Left lung (tissue), 4 donors: ENCODE measurements at regions not wholly inside any gene's neighbourhood (a gene's known extent, or its start where the extent isn't known, plus 50 kb on each side); places are given as distances from the start of the nearest gene placed in this dataset.

Experiments
- ATAC-seq: fragments of 200-7000 bp; cut with Tn5 transposase; one replicate; pipeline ENCODE4 v1.9.1; 2020; ENCODE audit warnings: moderate library complexity
- DNase-seq, 4 donors: peaks; one replicate each; pipeline ENCODE4 v3.0.0-alpha.2; 2013 to 2020
- H3K27ac ChIP-seq, 2 donors: fragments of 200-600 bp; sonication (generic) in 1 of 2; one replicate each; pipeline versions ENCODE4 v1.5.0 to v1.8.0; 2020 to 2021
- H3K27me3 ChIP-seq, 2 donors: fragments of 200-600 bp; sonication (generic) in 1 of 2; one replicate each; pipeline versions ENCODE4 v1.5.0 to v1.8.0; 2020 to 2021
- H3K36me3 ChIP-seq, 2 donors: fragments of 200-600 bp; sonication (generic) in 1 of 2; one replicate each; pipeline versions ENCODE4 v1.5.0 to v1.8.0; 2020 to 2021
- H3K4me1 ChIP-seq, 2 donors: fragments of 200-600 bp; one replicate each; pipeline ENCODE4 v1.8.0; 2021
- H3K4me3 ChIP-seq, 2 donors: fragments of 200-600 bp; sonication (generic) in 1 of 2; one replicate each; pipeline versions ENCODE4 v1.5.0 to v1.8.0; 2020 to 2021; ENCODE audit warnings: mild to moderate bottlenecking in 1 of 2
- H3K9me3 ChIP-seq, 2 donors: fragments of 200-600 bp; sonication (generic) in 1 of 2; one replicate each; pipeline versions ENCODE4 v1.5.0 to v1.8.0; 2020 to 2021
- CTCF ChIP-seq, 2 donors: fragments of 200-600 bp; sonication (generic) in 1 of 2; IDR thresholded peaks; one replicate each; pipeline versions ENCODE4 v1.5.0 to v1.8.0; 2021; ENCODE audit warnings: antibody characterized with exemption in 2 of 2
- intact Hi-C, 2 donors: fragments of 100-400 bp; cut with DNase I; formaldehyde crosslinking; loops; one replicate each; pipeline versions ENCODE4 v1.11.2 to v1.14.2; 2022
- donor health status: DM: no; HTN: yes; CAD: no.
- donor health status: DM: no; HTN: no; CAD: no.

DNA sequence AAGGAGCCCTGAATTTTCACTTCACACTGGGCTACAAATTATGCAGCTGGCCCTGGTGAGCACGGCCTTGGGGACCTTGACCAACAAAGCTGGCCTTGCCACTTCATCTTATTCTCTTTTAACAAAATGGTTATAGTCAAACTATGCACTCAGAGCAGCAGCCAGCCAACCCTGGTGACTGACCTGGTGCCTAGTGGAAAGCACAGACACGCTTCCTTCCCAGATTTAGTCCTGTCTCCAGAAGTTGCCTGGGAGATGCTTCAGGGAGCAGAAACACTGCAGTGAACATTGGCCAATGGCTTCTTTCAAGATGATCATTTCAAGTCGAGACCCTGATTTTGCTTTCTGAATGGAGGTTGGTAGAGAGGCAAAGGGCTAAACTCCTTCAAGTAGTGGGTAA lies 249.3 kb downstream of the SIPA1L2 start:
- no peak for ATAC-seq
- Histone ChIP-seq H3K36me3 (no peaks in the 10 kb centered on the region), H3K27ac (no peak overlapping the region)

GRCh38 chr1:232380131-232380530 lies 249.8 kb downstream of the SIPA1L2 start:
- Histone ChIP-seq H3K27me3 (no peaks in the 10 kb centered on the region), H3K9me3 (no peaks in the 10 kb centered on the region), H3K27ac (no peak overlapping the region), H3K36me3 (no peaks in the 10 kb centered on the region), H3K4me3 (no peak overlapping the region), H3K4me1 (no peaks in the 10 kb centered on the region)
- TF ChIP-seq CTCF (IDR thresholded peaks at IDR 0.05) = no peak
- no peak for DNase-seq
- no peak for ATAC-seq
- intact Hi-C loops = no loop called here

More for the DNA sequence above, 249.3 kb downstream of the SIPA1L2 start:
- Histone ChIP-seq H3K4me3 (no peak overlapping the region), H3K27me3 (no peaks in the 10 kb centered on the region), H3K4me1 (no peaks in the 10 kb centered on the region), H3K9me3 (no peaks in the 10 kb centered on the region)
- intact Hi-C loops = no loop called here
- no peak for DNase-seq
- no peak for TF ChIP-seq CTCF (IDR thresholded peaks at IDR 0.05)

GRCh38 chr1:232379063-232379434 lies 250.9 kb downstream of the SIPA1L2 start:
- Histone ChIP-seq H3K36me3 (no peaks in the 10 kb centered on the region), H3K27me3 (no peaks in the 10 kb centered on the region), H3K9me3 (no peaks in the 10 kb centered on the region), H3K4me3 (no peak overlapping the region), H3K27ac (no peak overlapping the region), H3K4me1 (no peaks in the 10 kb centered on the region)
- intact Hi-C loops = no loop called here
- ATAC-seq (no peak), DNase-seq (no peak)
- no peak for TF ChIP-seq CTCF (IDR thresholded peaks at IDR 0.05)

DNA sequence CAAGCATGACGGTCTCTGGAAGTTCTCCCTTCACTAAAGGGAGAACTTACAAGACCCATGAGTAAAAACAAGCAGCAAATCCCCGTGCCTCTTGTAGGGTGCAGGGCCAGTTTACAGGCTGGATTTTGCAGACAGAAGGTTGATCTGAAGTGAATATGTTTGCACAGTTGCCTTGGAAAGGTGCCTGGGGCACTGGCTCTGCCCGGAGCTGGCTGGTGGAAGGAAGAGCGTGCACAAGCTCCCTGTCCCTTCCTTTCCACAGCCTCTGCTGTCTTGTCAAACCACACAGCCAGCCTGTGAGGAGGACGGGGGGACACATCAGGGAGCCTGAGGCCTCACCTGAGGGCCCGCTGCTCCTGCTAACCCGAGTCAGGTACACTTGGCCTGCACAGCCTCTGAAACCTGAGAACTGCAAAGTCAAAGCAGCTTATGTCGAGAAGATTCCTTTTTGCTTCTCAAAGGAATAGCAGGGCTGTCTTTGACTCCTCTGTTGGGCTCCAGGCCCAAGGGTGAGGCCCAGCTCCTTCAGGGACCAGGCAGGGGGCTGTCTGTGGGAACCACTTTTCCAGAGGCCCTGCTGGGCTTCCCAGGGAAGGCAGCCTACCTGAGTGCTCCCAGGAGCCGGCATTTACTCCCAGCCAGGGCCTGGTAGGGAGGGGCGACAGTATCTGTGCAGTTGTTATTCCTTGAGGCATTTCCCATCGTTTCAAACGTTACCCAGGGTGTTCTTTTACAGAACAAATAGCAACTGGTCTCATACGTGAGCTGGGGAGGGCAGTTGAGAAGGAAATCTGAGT lies 251.5 kb downstream of the SIPA1L2 start:
- Histone ChIP-seq H3K4me3 (no peak overlapping the region), H3K27me3 (no peaks in the 10 kb centered on the region), H3K27ac (no peak overlapping the region), H3K9me3 (no peaks in the 10 kb centered on the region), H3K36me3 (no peaks in the 10 kb centered on the region), H3K4me1 (no peaks in the 10 kb centered on the region)
- intact Hi-C loops = no loop called here
- no peak for TF ChIP-seq CTCF (IDR thresholded peaks at IDR 0.05)
- DNase-seq (no peak), ATAC-seq (no peak)

DNA sequence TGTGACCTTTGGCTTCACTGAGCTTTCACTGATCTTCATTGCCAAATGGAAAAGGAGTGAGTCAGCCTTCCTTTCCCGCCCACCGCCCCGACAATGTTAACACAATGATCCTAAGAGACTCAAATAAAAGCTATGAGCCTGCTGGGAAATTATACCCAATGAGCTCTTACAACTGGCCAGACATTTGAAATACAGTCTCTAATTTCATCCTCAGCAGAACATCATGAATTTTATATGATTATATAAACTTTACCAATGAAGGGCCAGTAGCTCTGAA lies 252.5 kb downstream of the SIPA1L2 start:
- DNase-seq (no peak), ATAC-seq (peak; percentile 45)
- intact Hi-C loops = no loop called here
- Histone ChIP-seq H3K4me1 (no peaks in the 10 kb centered on the region), H3K27ac (no peak overlapping the region), H3K4me3 (no peak overlapping the region), H3K36me3 (no peaks in the 10 kb centered on the region), H3K27me3 (no peaks in the 10 kb centered on the region), H3K9me3 (no peaks in the 10 kb centered on the region)
- no peak for TF ChIP-seq CTCF (IDR thresholded peaks at IDR 0.05)
